ENCODE measurements at regions not wholly inside any gene's neighbourhood (a gene's known extent, or its start where the extent isn't known, plus 50 kb on each side); places are given as distances from the start of the nearest gene placed in this dataset.
"Not testable (repeated sequence)": the region's sequence is repeated elsewhere in the genome, so short reads cannot be mapped to it uniquely, and the experiment has no call there.

- DNase-seq (ENCODE audit: low spot score); H3K9me3 ChIP-seq (ENCODE audit: low read length); H3K4me3 ChIP-seq (ENCODE audit: low read depth, low read length, poor library complexity, severe bottlenecking); POLR2A ChIA-PET; H3K79me2 ChIP-seq (ENCODE audit: insufficient read depth, low read depth, low read length); H3K4me1 ChIP-seq (ENCODE audit: insufficient read depth, low read length, poor library complexity, severe bottlenecking); H3K27ac ChIP-seq (ENCODE audit: low read depth, low read length, poor library complexity, severe bottlenecking); H3K36me3 ChIP-seq (ENCODE audit: insufficient read depth, low read length); H4K20me1 ChIP-seq (ENCODE audit: insufficient read depth, low read length); H2AFZ ChIP-seq (ENCODE audit: low read length); H3K4me2 ChIP-seq (ENCODE audit: low read length); CTCF ChIA-PET (ENCODE audit: unreplicated experiment); intact Hi-C loops (cut with micrococcal nuclease; ENCODE audit: unreplicated experiment); BruUV-seq (replicated peaks); H3K9me2 ChIP-seq (ENCODE audit: insufficient read depth, low read length): not testable (repeated sequence)
Observed at GRCh38 chr4:3973581-3974200, 207.5 kb downstream of the ADRA2C start.

GRCh38 chr4:3983518-3984125, 217.4 kb downstream of the ADRA2C start:
- H3K27ac ChIP-seq (ENCODE audit: low read depth, low read length, poor library complexity, severe bottlenecking); H3K4me3 ChIP-seq (ENCODE audit: low read depth, low read length, poor library complexity, severe bottlenecking); H3K36me3 ChIP-seq (ENCODE audit: insufficient read depth, low read length); H3K9me3 ChIP-seq (ENCODE audit: low read length); H3K79me2 ChIP-seq (ENCODE audit: insufficient read depth, low read depth, low read length); H4K20me1 ChIP-seq (ENCODE audit: insufficient read depth, low read length); H2AFZ ChIP-seq (ENCODE audit: low read length); H3K9me2 ChIP-seq (ENCODE audit: insufficient read depth, low read length); BruUV-seq (replicated peaks); DNase-seq (ENCODE audit: low spot score); H3K4me2 ChIP-seq (ENCODE audit: low read length); CTCF ChIA-PET (ENCODE audit: unreplicated experiment); POLR2A ChIA-PET; H3K4me1 ChIP-seq (ENCODE audit: insufficient read depth, low read length, poor library complexity, severe bottlenecking): not testable (repeated sequence)
- intact Hi-C loops (cut with micrococcal nuclease; ENCODE audit: unreplicated experiment), result loop anchor here (10.0 kb wide), 3 partner anchors 121 to 201 kb away; no protein-coding TSS in a partner anchor

GRCh38 chr4:3984796-3985195, 218.6 kb downstream of the ADRA2C start:
- H4K20me1 ChIP-seq (ENCODE audit: insufficient read depth, low read length); DNase-seq (ENCODE audit: low spot score); H3K36me3 ChIP-seq (ENCODE audit: insufficient read depth, low read length); H3K9me2 ChIP-seq (ENCODE audit: insufficient read depth, low read length); H3K27ac ChIP-seq (ENCODE audit: low read depth, low read length, poor library complexity, severe bottlenecking); H3K4me3 ChIP-seq (ENCODE audit: low read depth, low read length, poor library complexity, severe bottlenecking); H3K4me1 ChIP-seq (ENCODE audit: insufficient read depth, low read length, poor library complexity, severe bottlenecking); BruUV-seq (replicated peaks); H3K9me3 ChIP-seq (ENCODE audit: low read length); H3K79me2 ChIP-seq (ENCODE audit: insufficient read depth, low read depth, low read length); H2AFZ ChIP-seq (ENCODE audit: low read length); CTCF ChIA-PET (ENCODE audit: unreplicated experiment); H3K4me2 ChIP-seq (ENCODE audit: low read length); POLR2A ChIA-PET: not testable (repeated sequence)
- TF ChIP-seq CTCF (conservative IDR thresholded peaks at IDR 0.05; ENCODE audit: low read length), result peak; percentile 48; the same call in 1 of the 2 replicates
- intact Hi-C loops (cut with micrococcal nuclease; ENCODE audit: unreplicated experiment), result loop anchor here (10.0 kb wide), 3 partner anchors 120 to 200 kb away; no protein-coding TSS in a partner anchor

- H3K36me3 ChIP-seq (ENCODE audit: insufficient read depth, low read length); DNase-seq (ENCODE audit: low spot score); H3K4me2 ChIP-seq (ENCODE audit: low read length); H3K79me2 ChIP-seq (ENCODE audit: insufficient read depth, low read depth, low read length); H3K9me2 ChIP-seq (ENCODE audit: insufficient read depth, low read length); H4K20me1 ChIP-seq (ENCODE audit: insufficient read depth, low read length); CTCF ChIA-PET (ENCODE audit: unreplicated experiment); H3K27ac ChIP-seq (ENCODE audit: low read depth, low read length, poor library complexity, severe bottlenecking); BruUV-seq (replicated peaks); H3K4me1 ChIP-seq (ENCODE audit: insufficient read depth, low read length, poor library complexity, severe bottlenecking); H3K4me3 ChIP-seq (ENCODE audit: low read depth, low read length, poor library complexity, severe bottlenecking); H3K9me3 ChIP-seq (ENCODE audit: low read length); H2AFZ ChIP-seq (ENCODE audit: low read length); POLR2A ChIA-PET: not testable (repeated sequence)
- intact Hi-C loops (cut with micrococcal nuclease; ENCODE audit: unreplicated experiment), result loop anchor here (10.0 kb wide), 3 partner anchors 118 to 198 kb away; no protein-coding TSS in a partner anchor
Observed at GRCh38 chr4:3986412-3986811, 220.2 kb downstream of the ADRA2C start.

- H3K4me3 ChIP-seq (ENCODE audit: low read depth, low read length, poor library complexity, severe bottlenecking); POLR2A ChIA-PET; H3K27ac ChIP-seq (ENCODE audit: low read depth, low read length, poor library complexity, severe bottlenecking); H4K20me1 ChIP-seq (ENCODE audit: insufficient read depth, low read length); H3K36me3 ChIP-seq (ENCODE audit: insufficient read depth, low read length); H3K9me2 ChIP-seq (ENCODE audit: insufficient read depth, low read length); H2AFZ ChIP-seq (ENCODE audit: low read length); H3K79me2 ChIP-seq (ENCODE audit: insufficient read depth, low read depth, low read length); H3K4me2 ChIP-seq (ENCODE audit: low read length); H3K4me1 ChIP-seq (ENCODE audit: insufficient read depth, low read length, poor library complexity, severe bottlenecking); BruUV-seq (replicated peaks); CTCF ChIA-PET (ENCODE audit: unreplicated experiment); intact Hi-C loops (cut with micrococcal nuclease; ENCODE audit: unreplicated experiment); DNase-seq (ENCODE audit: low spot score); H3K9me3 ChIP-seq (ENCODE audit: low read length): not testable (repeated sequence)
Observed at GRCh38 chr4:3997386-3997785, 229.3 kb downstream of the OTOP1 start.

- BruUV-seq (replicated peaks); H3K9me2 ChIP-seq (ENCODE audit: insufficient read depth, low read length); H3K79me2 ChIP-seq (ENCODE audit: insufficient read depth, low read depth, low read length); POLR2A ChIA-PET; H3K9me3 ChIP-seq (ENCODE audit: low read length); intact Hi-C loops (cut with micrococcal nuclease; ENCODE audit: unreplicated experiment); H3K27ac ChIP-seq (ENCODE audit: low read depth, low read length, poor library complexity, severe bottlenecking); CTCF ChIA-PET (ENCODE audit: unreplicated experiment); H3K36me3 ChIP-seq (ENCODE audit: insufficient read depth, low read length); H3K4me3 ChIP-seq (ENCODE audit: low read depth, low read length, poor library complexity, severe bottlenecking); H4K20me1 ChIP-seq (ENCODE audit: insufficient read depth, low read length); DNase-seq (ENCODE audit: low spot score); H2AFZ ChIP-seq (ENCODE audit: low read length); H3K4me2 ChIP-seq (ENCODE audit: low read length); H3K4me1 ChIP-seq (ENCODE audit: insufficient read depth, low read length, poor library complexity, severe bottlenecking): not testable (repeated sequence)
Observed at GRCh38 chr4:4004036-4004435, 222.7 kb downstream of the OTOP1 start.

All from OCI-LY7 (cell line).